GM19397 (cell line): ENCODE measurements at regions not wholly inside any gene's neighbourhood (a gene's known extent, or its start where the extent isn't known, plus 50 kb on each side); places are given as distances from the start of the nearest gene placed in this dataset.

ENCODE experiments used
- ATAC-seq: cut with Tn5 transposase; IDR thresholded peaks from one replicate; pipeline ENCODE4 v1.9.1; 2021; ENCODE audit warnings: mild to moderate bottlenecking, moderate library complexity; ENCODE audit not compliant: unreplicated experiment

DNA sequence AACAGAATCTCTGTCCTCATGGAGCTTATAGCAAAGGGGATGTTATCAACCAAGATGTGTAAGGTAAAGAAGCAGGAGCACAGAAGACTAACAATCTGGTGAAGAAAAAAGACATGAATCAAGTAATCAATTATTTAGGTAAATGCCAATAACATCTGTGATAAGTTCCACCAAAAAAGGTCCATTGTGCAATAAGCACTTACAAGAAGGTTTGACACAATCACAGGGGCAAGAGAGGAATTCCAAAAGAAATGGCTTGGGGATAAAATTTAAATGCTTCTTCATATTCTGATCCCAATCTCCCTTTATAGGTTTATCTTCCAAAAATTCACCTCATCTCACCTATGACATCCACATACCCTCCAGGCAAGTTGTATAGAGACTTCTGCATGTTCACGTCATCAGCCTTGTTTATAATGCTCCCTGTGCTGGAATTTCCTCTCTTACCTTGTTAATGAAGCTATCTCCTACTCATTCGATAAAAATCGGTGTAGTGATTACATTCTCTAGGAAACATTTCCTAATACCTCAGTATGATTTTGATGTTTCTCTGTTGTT is 53.6 kb upstream of the DPT start:
- ATAC-seq, result no peak

DNA sequence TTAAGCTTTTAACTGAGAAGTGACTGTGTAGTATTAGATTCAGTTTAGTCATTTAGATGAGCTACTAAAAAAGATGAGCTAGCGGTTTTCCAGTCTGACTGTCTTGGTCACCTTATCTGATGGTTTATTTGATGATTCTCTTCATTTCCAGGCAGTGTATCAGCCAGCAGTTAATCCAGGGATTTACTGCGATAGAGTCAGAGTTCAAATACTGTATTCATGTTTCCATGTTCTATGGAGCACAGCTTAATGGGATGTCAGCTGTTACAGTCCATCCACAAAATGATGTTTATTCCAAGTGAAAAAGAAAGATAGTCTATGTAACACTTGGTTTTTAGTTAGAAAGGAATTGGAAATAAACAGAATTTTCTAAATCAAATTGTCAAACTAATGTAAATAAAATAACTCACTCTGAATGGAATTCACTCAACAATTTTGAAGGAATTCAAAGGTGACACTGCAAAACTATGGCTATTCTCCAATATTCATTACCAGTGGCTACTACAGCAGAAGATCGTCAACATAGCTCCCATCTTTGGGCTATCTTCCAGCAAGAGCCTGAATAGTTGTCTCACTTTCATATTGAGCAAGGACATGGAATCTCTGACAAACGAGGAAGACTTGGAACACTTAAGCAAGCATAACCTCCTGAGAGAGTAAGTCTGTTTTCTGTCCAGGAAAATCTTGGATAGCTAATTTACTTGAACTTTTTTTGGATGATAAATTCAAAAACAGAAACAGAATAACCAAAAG is 54.6 kb upstream of the DPT start:
- ATAC-seq, result no peak

DNA sequence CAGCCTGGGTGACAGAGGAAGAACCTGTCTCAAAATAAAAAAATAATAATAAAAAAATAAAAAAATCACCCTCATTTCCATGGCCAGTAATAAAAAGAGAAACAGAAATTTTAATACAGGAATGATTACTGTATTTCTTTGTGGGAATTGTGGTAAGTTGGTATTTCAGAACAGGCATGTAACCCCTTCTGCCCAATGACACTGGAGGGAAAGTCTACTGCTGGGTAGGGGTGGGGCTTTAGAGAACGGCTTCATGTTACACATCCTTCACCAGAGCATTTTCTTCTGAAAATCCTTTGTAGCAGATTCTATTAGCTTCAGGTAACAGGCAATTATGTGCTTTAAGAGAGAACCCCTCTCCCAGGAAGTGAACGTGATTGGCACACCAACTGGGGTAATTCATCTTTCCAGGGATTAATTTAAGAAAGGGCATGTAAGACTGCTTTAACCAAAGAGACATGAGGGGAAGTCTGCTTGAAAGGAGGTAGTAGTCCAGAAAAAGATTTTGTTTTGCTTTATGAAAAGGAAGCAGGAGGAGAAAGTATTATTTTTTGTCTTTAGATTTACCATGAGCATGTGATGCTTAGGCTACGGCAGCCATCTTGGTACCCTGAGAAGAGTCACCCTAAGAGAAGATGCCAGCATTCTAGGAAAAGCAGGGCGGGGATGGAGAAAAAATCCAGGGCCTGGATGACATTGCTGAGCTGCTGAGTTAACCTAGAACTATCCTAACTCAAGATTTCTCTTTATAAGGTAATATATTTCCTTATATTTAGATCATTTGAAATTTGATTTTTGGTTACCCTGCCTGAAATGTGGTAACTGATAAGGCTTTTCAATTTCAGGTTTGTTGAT is 57.7 kb upstream of the DPT start:
- ATAC-seq, result no peak

DNA sequence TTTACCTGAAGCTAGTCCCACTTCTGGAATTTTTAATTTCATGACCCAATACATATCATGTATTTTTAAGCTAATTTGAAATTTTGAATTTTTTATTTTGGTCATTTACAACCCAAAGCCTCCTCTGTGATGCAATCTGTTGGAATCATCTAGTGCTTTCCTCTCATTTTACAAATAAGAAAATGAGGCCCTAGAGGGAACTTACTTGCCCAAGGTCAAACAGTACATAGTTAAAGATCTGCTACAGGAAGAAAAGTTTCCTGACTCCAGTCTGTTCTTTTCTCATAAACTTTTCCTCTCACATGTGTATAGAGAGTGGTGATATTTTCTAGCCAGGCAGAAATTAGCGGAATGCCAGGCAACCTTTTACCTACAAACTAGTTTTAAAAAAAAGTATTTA is 59.3 kb upstream of the DPT start:
- no peak for ATAC-seq

DNA sequence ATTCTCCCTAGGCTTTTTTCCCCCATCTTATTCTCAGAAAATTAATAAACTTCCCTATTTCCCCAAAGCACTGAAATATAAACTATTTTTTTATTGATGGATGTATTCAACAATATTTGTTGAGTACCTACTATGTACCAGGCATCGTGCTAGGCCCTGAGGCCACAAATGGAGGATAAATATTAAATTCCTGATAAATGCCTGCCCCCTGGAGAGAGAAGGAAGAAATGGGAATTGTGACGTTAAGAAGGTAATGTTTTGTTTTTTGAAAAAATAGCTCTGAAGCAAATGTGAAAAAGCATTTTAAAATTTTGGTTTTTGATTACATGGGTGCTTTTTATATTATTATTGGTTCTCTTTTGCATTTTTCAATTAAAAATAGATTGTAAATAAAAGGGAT is 60.5 kb upstream of the DPT start:
- no peak for ATAC-seq

DNA sequence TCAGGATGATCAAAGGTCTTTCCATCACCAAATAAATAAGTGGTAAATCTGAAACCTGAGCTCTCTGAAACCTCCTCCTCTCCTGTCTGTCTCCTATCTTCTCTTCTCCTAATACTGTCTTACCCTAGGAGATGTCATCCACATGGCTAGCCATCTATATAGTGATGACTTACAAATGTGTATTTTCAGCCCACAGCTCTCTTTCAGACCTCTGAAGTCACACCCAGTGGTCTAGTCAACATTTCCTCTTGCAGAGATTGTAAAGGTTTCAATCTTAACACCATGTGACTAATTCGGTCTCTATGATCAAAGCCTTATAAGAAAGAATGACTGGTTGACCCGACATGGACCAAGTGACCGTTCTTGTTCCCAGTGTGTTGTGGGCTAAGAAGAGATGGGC is 63.1 kb upstream of the DPT start:
- no peak for ATAC-seq

DNA sequence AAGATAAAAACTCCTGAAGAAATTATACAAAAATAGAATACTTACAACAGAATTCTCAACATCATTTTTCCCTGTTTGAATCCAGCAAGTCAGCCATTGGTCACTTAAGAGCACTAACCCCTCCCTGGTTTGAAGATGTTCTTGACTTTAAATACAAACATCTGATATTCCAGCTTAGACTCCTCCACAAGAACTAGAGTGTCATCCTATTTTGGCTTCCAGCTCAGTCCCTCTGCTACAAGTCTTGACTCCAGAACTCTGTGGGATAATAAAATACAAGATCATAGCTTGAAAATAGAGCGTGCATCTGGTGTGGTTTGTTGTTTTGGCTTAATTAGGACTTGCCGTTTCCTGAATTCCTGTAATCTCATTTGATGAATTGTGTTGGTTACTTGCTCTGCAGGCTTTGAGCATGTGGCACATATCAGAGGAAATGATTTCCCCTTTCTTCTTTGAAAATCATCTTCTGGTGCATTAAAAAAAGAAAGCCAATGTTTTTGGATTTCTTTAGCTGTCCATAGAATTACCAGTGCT is 63.7 kb upstream of the DPT start:
- no peak for ATAC-seq

DNA sequence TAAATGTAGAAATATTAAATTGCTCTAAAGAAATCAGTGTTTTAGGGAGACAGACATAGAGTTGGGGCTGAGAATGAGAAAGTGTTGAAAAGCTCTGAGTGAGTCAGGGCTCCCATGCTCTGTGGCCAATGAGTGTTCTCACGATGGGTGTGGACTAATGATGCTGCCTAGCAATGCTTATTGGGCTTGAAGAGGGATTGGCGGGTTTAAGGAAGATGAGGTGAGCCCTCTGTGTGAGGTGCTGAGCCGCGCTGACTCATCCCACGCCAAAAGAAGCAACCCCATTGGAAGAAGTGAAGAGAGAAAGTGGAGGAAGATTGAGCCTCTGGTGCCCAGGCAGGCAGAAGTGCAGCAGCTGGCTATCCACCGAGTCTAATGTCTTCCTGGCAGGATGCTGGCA is 65.1 kb upstream of the DPT start:
- no peak for ATAC-seq

DNA sequence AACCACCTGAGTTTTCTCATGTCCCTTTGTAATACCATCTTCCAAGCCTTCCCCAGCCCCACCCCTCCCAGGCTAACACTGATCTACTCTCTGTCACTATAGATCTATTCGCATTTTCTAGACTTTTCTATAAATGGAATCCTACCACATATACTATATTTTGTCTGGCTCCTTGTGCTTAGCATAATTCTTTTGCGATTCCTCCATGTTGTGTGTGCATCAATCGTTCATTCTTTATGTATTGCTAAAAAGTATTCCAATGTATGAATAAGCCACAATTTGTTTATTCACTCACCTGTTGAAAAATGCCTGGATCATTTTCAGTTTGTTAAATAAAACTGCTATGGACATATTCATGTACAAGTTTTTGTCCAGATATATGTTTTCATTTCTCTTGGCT is 66.7 kb upstream of the DPT start:
- ATAC-seq, result no peak

DNA sequence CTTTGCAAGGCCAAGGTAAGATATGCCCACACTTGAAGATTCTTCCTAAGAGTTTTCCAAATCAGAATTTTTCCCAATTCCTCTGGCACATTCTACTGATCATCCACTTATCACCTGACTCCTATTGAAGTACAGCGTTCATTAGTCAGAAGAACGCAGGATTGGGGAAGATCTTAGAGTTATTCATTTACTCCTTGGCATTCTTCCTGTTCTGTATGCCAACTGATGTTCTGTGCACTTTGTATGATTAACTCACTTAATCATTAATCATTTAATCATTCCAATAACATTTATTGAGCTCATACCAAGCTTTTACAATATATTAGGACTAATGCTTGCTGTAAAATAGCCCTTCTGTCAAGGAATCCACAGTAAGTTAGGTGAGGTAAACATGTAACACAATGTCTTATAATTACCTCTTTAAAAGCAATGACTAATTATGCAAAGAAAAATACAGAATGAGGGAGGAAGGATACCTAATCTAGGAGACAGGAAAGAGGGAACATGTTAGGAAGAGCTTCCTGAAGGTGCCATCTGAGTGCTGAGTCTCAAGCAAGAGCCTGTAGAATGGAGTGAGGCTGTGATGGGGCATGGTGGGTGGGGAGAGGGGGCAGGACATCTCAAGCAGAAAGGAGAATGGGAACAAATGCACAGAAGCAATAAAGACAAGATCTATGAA is 71.1 kb upstream of the DPT start:
- ATAC-seq, result no peak

DNA sequence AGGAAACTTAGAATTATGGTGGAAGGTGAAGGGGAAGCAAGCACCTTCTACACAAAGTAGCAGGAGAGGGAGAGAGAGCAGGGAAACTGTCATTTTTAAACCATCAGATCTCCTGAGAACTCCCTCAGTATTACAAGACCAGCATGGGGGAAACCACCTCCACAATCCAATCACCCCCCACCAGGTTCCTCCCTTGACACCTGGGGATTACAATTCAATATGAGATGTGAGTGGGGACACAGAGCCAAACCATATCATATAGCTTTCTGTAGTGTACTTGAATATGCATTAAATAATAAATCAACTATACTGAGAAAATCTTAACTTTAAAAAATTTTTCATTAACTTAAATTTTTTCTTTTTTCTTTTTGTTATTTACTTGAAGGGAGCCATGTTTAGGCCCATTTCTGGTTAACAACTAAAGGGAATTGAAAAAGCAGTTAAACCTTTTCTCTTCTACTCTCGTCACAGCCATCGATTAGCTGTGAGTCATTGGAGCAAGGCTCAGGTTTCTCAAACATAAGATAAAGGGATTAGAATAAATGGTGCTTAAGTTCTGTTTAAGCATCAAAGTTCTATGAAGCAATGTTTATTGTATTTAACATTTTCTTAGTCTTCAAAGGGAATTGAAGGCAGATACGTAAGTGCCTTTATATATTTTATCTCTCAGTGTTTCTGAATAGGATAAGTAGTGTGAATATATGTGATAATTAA is 72.2 kb upstream of the DPT start:
- ATAC-seq, result no peak

DNA sequence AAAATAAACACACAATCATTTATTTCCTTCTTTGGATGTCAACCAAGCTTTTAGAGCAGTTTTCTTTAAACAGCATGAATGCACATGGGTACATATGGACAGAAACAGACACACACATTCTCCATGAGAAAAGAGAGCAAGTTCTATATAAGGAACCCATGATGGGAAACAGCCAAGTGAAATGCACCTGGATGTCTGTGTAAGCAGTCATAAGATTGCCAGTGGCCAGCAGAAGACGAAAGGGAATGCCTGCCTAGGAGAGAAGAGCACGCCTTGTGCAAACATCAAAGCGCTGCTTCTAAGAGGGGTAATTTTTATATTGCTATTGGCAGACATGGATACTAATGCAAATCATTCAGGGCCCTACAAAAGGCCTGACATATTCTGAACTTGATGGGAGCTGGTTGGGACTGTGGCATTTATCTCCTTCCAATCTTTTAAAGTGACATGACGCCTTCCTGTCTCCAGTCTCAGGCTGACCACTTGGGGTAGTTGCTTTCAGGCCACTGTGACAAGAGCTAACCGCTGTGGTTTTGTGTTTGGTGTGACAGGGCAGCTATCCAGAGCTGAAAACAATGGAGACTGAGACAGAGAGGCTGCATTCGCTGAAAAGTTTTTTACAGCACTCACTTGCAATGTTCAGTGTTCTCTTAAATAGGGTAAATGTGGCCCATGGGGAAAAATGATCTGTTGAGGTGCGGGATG is 75.0 kb upstream of the DPT start:
- no peak for ATAC-seq

DNA sequence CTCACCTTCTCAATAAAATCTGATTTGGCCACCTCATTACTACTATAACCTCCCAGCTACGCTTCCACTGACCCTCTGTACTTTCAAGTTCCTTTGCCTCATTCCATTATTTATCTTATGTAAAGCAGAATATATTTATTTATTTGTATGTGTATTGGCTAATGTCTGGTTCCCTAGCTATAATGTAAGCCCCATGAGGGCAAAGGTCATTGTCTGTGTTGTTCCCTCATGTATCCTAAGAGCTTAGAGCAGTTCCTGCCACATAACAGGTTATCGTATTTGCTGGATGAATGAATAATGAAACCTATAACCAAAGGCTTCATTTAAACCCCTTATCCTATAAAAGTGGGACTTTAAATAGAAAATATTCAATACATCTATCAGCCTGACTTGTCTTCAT is 77.9 kb upstream of the DPT start:
- ATAC-seq, result no peak

DNA sequence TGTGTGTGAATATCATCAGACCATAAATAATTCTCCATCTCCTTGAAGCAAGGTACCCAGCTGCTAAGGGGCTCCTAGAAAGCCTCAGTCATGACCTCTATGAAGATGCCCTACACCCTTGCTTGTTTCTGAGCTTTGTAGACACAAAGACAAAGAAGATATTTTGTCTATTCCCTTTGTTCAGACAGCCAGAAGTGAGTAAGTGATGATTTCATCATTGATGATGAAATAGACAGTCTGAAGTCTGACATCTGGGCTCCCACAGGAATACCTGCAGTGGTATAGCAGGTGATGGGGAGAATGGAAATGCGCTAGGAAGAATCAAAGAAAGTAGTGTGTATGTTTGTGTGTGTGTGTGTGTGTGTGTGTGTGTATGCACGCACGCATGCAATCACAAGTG is 82.2 kb upstream of the DPT start:
- ATAC-seq, result no peak

DNA sequence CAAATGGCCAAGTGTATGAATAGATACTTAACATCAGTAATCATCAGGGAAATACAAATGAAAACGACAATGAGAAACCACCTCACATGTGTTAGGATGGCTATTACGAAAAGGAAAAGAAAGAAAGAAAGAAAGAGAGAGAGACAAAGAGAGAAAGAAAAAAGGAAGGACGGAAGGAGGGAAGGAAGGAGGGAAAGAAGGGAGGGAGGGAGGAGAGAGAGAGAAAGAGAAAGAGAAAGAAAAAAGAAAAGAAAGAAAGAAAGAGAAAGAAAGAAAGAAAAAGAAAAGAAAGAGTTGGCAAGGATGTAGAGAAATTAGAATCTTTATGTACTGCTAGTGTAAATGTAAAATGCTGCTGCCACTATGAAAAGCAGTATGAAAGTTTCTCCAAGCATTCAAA is 90.7 kb upstream of the DPT start:
- no peak for ATAC-seq

DNA sequence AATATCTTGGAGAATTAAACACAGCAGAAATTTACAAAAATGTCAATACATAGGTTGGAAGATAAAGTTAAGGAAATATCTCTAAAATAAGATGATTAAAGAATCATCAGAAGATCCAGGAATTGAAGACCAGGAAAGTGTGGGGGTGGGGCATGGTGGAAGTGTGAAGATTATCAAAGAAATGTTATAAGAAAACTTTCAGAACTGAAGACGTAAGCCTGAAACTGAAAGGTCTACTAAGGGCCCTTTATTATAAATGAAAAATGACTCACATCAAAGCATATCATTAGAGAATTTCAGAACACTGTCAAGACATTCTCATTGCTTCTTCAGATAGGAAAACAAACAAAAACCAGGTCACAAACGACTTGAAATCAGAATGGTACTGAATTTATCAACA is 92.4 kb upstream of the DPT start:
- no peak for ATAC-seq

DNA sequence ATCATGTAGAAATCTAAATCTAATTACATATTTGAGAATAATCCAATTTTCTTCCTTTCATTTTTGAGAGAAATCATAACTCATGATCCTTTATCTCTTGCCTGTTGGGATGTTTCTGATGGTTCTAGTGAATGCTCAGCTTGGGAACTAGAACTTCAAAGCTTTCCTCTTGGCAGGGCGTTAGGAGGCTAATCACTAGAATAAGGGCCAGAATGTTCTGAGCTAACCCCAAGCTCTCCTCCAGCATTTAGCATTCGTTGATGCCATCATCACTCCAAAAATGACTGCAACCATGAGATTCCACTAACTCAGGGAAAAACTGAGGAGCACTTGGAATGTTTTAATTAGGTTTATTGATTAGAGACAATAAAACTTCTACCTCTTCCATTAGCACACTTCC is 93.9 kb upstream of the DPT start:
- no peak for ATAC-seq

DNA sequence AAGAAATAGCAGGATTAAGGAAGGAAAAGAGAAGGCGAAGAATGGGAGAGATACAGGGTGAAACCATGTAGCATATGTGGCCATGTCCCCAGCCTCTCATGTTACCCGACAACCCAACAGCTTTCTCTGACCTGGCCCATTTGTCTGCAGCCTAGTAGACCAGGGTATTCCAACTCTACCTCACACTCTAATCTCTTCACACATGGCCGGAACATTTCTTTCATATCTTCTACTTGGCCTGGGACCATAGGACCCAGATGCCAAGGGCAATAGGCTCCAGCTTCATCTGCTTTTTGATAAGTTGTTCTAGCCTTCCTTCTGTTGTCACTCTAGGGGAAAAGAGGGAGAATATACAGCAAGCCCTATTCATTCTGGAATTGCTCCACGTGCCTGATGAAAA is 95.0 kb upstream of the DPT start:
- no peak for ATAC-seq

DNA sequence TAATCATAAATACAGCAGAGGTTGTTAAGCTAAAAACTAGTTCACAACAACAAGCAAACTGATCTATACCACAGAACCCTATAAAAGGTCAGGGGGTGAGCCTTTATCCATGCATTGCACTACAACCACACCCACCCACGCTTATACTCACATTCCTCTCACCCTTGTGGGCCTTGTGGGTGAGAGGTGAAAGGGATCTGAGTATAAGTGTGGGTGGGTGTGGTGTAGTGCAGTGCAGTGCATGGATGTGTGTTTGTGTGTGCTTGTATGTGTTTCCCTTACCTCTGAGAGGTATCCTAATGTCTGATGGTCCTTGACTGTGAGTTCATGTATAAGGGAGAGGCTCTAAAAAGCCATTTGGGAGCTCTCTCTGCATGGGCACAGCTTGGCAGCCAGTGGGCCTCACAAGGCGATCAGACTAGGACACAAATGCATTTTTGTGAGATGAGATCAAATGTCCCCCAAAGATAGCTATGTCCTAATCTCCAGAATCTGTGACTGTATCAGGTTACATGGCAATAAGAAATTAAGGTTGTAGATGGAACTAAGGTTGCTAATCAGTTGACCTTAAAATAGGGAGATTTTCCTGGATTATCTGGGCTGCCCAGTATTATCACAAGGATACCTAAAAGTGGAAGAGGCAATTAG is 95.5 kb upstream of the DPT start:
- ATAC-seq, result no peak

DNA sequence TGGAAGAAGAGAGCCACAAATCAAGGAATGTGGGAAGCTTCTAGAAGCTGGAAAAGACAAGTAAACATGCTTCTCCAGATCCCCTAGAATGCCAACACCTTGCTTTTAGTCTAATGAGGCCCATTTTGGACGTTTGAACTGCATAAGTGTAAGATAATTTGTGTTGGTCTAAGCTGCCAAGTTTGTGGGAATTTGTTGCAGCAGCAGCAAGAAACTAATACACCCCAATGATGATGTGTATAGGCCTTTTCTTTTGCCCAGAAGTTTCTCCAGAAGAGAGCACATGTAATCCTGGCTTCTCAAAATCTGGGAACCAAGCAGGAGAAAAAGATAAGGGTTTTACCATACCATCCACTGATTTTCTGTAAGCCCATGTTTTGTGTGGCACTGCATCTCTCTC is 96.1 kb upstream of the DPT start:
- ATAC-seq, result no peak
